Liver (tissue), 3 donors: ENCODE measurements at regions not wholly inside any gene's neighbourhood (a gene's known extent, or its start where the extent isn't known, plus 50 kb on each side); places are given as distances from the start of the nearest gene placed in this dataset.

ENCODE experiments used
- SP1 ChIP-seq: IDR thresholded peaks from 2 replicates; pipeline ENCODE4 v1.6.1; 2018; ENCODE audit warnings: antibody characterized with exemption, mild to moderate bottlenecking
- TF ChIP-seq, protein P1 (sequence below): fragments of 150-350 bp; IDR thresholded peaks from 2 replicates; pipeline ENCODE4 v1.5.1; 2017; ENCODE audit warnings: improper control_type of control experiment, low read depth, low read length; ENCODE audit not compliant: missing input control
- TF ChIP-seq, protein P2 (sequence below): IDR thresholded peaks from 2 replicates; pipeline ENCODE4 v1.6.1; 2016; ENCODE audit warnings: antibody characterized with exemption
- donor health status: healthy.
- donor health status: healthy.

DNA sequence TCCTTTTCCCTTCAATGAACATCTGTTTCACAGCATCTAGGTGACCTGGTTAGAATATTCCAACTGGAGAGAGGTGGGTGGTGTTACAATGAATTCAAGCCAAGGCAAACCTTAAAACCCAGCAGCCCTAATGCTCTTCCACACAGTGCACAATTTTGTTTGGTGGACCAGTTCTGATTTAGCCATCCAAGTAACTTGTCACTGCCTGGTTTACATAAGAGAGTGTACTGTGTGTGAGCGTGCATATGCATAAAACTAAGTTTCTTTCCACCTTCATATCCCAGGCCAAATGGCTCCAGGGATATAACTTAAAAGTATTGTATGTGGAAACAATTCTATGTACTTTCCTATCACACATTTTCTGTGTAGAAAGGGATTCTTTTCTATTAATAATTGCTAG lies 200.4 kb upstream of the FAR2 start:
- TF ChIP-seq, protein P1, sequence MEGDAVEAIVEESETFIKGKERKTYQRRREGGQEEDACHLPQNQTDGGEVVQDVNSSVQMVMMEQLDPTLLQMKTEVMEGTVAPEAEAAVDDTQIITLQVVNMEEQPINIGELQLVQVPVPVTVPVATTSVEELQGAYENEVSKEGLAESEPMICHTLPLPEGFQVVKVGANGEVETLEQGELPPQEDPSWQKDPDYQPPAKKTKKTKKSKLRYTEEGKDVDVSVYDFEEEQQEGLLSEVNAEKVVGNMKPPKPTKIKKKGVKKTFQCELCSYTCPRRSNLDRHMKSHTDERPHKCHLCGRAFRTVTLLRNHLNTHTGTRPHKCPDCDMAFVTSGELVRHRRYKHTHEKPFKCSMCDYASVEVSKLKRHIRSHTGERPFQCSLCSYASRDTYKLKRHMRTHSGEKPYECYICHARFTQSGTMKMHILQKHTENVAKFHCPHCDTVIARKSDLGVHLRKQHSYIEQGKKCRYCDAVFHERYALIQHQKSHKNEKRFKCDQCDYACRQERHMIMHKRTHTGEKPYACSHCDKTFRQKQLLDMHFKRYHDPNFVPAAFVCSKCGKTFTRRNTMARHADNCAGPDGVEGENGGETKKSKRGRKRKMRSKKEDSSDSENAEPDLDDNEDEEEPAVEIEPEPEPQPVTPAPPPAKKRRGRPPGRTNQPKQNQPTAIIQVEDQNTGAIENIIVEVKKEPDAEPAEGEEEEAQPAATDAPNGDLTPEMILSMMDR, result no peak
- TF ChIP-seq, protein P2, sequence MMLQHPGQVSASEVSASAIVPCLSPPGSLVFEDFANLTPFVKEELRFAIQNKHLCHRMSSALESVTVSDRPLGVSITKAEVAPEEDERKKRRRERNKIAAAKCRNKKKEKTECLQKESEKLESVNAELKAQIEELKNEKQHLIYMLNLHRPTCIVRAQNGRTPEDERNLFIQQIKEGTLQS, result no peak
- no peak for TF ChIP-seq SP1
